DMS 273 treated with DMSO at 0.1 percent for 48 hours (cell line): ENCODE measurements at regions not wholly inside any gene's neighbourhood (a gene's known extent, or its start where the extent isn't known, plus 50 kb on each side); places are given as distances from the start of the nearest gene placed in this dataset.
"Not testable (repeated sequence)": the region's sequence is repeated elsewhere in the genome, so short reads cannot be mapped to it uniquely, and the experiment has no call there.

Source experiments
- DNase-seq: peaks from one replicate; lab custom pipeline; 2025; lab: John Stamatoyannopoulos, UW

GRCh38 chr1:172754609-172755008 is 95.7 kb downstream of the FASLG start:
- no peak for DNase-seq

- DNase-seq: no peak
Observed at GRCh38 chr1:172755099-172755498, 96.2 kb downstream of the FASLG start.

GRCh38 chr1:172756024-172756423 is 97.1 kb downstream of the FASLG start:
- DNase-seq: no peak

GRCh38 chr1:172758259-172758658 is 99.4 kb downstream of the FASLG start:
- DNase-seq: no peak

GRCh38 chr1:172760121-172760520 is 101.2 kb downstream of the FASLG start:
- no peak for DNase-seq

GRCh38 chr1:172761581-172762486 is 102.9 kb downstream of the FASLG start:
- no peak for DNase-seq

- no peak for DNase-seq
Observed at GRCh38 chr1:172763057-172763456, 104.2 kb downstream of the FASLG start.

GRCh38 chr1:172764378-172764777 is 105.5 kb downstream of the FASLG start:
- DNase-seq: no peak

- DNase-seq: no peak
Observed at GRCh38 chr1:172766462-172766861, 107.6 kb downstream of the FASLG start.

- no peak for DNase-seq
Observed at GRCh38 chr1:172770071-172770470, 111.2 kb downstream of the FASLG start.

- DNase-seq: no peak
Observed at GRCh38 chr1:172774561-172774960, 115.7 kb downstream of the FASLG start.

GRCh38 chr1:172775606-172776005 is 116.7 kb downstream of the FASLG start:
- no peak for DNase-seq

GRCh38 chr1:172776071-172776470 is 117.2 kb downstream of the FASLG start:
- DNase-seq: no peak

- no peak for DNase-seq
Observed at GRCh38 chr1:172777767-172778166, 118.9 kb downstream of the FASLG start.

- DNase-seq: no peak
Observed at GRCh38 chr1:172778456-172779455, 119.9 kb downstream of the FASLG start.

GRCh38 chr1:172779491-172779890 is 120.6 kb downstream of the FASLG start:
- DNase-seq: no peak

GRCh38 chr1:172781513-172782140 is 122.7 kb downstream of the FASLG start:
- DNase-seq: no peak

GRCh38 chr1:172789840-172790239 is 130.9 kb downstream of the FASLG start:
- no peak for DNase-seq

- no peak for DNase-seq
Observed at GRCh38 chr1:172790245-172790644, 131.3 kb downstream of the FASLG start.

GRCh38 chr1:172793823-172794222 is 134.9 kb downstream of the FASLG start:
- no peak for DNase-seq

- no peak for DNase-seq
Observed at GRCh38 chr1:172795741-172796140, 136.8 kb downstream of the FASLG start.

GRCh38 chr1:172799804-172800203 is 140.9 kb downstream of the FASLG start:
- DNase-seq: not testable (repeated sequence)
